BLaER1 treated with 17β-estradiol and CSF1 and Interleukin-3, amounts not matched to agents 10 nM and 100 nM (cell line): ENCODE measurements at regions not wholly inside any gene's neighbourhood (a gene's known extent, or its start where the extent isn't known, plus 50 kb on each side); places are given as distances from the start of the nearest gene placed in this dataset.
"Not testable (repeated sequence)": the region's sequence is repeated elsewhere in the genome, so short reads cannot be mapped to it uniquely, and the experiment has no call there.

Source experiments
- H3K27ac ChIP-seq, 11 experiments: shearing (Covaris generic); formaldehyde crosslinking; 2 replicates each; pipeline ENCODE4 v1.8.1; 2022
- H3K27me3 ChIP-seq, 11 experiments: shearing (Covaris generic); formaldehyde crosslinking; 2 replicates each; pipeline ENCODE4 v1.8.1; 2022
- H3K36me3 ChIP-seq, 11 experiments: shearing (Covaris generic); formaldehyde crosslinking; 2 replicates each; pipeline ENCODE4 v1.8.1; 2022
- H3K4me1 ChIP-seq, 10 experiments: shearing (Covaris generic); formaldehyde crosslinking; 2 replicates each; pipeline ENCODE4 v1.8.1; 2022
- H3K4me2 ChIP-seq, 11 experiments: shearing (Covaris generic); formaldehyde crosslinking; 2 replicates each; pipeline ENCODE4 v1.8.1; 2022
- H3K4me3 ChIP-seq, 10 experiments: shearing (Covaris generic); formaldehyde crosslinking; 2 replicates each; pipeline ENCODE4 v1.8.1; 2022
- H3K9ac ChIP-seq, 11 experiments: shearing (Covaris generic); formaldehyde crosslinking; 2 replicates each; pipeline ENCODE4 v1.8.1; 2022
- H3K9me3 ChIP-seq, 11 experiments: shearing (Covaris generic); formaldehyde crosslinking; replicated peaks in 1 of 11; 2 replicates each; pipeline ENCODE4 v1.8.1; 2022
- H4K20me1 ChIP-seq, 11 experiments: shearing (Covaris generic); formaldehyde crosslinking; 2 replicates each; pipeline ENCODE4 v1.8.1; 2022
- Cebpa-rat ChIP-seq, 11 experiments: shearing (Covaris generic); IDR thresholded peaks; 2 replicates each; pipeline ENCODE4 v1.8.1; 2022

DNA sequence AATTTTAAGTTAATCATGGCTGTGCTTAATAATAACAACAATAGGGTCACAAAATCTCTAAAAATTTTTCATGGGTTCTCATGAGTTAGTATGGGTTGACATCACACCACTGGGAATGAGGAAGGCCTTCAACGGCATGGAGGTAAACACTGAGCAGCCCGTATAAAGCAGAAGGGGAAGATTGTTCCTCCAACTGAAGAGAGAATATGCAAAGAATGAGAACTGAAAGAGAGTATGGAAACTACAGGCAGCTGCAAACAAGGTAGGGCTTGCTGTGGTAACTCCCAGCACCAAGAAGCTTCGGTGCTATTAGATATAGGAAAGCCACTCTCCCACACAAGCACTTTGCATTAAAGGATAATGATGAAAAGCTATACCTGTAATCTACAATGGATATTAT, 1242.3 kb upstream of the CELF4 start:
- H3K9me3 ChIP-seq, result no peaks in the 10 kb centered on the region
- no peak overlapping the region for H3K27ac ChIP-seq
- H4K20me1 ChIP-seq, result no peaks in the 10 kb centered on the region
- no peak overlapping the region for H3K9ac ChIP-seq
- no peak overlapping the region for H3K4me2 ChIP-seq
- no peak overlapping the region for H3K4me3 ChIP-seq
- TF ChIP-seq Cebpa-rat (IDR thresholded peaks at IDR 0.05), result no peak
- no peaks in the 10 kb centered on the region for H3K27me3 ChIP-seq
- H3K4me1 ChIP-seq, result no peaks in the 10 kb centered on the region
- no peaks in the 10 kb centered on the region for H3K36me3 ChIP-seq

DNA sequence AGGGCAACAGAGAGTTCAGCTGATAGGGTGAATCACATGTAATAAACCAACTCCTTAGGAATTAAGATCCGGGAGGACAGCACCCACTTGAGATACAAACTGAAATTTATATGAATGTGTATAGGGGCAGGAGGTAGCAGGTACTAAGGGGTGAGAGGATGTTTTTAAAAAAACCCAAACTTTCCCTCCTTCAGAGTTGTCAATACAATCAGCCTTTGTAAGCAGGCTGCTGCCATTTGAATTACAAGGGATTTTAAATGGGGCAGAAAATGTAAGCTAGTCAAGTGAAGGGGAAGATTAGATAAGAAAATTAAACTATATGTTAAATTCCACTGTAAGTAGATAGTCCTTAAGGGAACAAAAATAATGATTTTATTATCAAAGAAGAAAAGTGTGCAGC, 1239.7 kb upstream of the CELF4 start:
- Histone ChIP-seq H3K36me3 (no peaks in the 10 kb centered on the region), H3K4me2 (no peak overlapping the region), H4K20me1 (no peaks in the 10 kb centered on the region), H3K4me3 (no peak overlapping the region), H3K9me3 (peaks cover 0 to 7% (median 0%) of the 10 kb centered on the region in 11 experiments; a peak in 4 of 22 replicates), H3K9ac (no peak overlapping the region), H3K27me3 (no peaks in the 10 kb centered on the region), H3K4me1 (no peaks in the 10 kb centered on the region), H3K27ac (no peak overlapping the region)
- TF ChIP-seq Cebpa-rat (IDR thresholded peaks at IDR 0.05), result no peak

DNA sequence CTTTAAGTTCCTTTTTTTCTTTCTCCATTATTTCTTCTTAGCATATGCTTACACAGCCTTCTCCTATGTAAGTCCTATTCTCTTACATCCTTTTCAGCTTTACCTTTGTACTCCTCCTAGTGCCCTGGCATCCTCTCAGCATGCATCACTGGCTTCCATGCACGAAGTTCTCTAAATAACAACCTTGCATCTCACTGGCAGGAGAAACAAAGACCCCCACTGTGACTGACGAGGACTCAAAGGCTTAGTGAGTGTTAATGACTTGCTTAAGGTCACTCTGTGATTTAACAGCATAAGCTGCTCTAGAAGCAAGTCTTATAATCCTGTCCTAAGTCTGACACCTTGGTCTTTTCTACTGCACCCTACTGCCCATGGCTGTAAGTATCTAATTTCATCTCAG, 1236.0 kb upstream of the CELF4 start:
- no peak for TF ChIP-seq Cebpa-rat (IDR thresholded peaks at IDR 0.05)
- no peaks in the 10 kb centered on the region for H3K27me3 ChIP-seq
- no peak overlapping the region for H3K9ac ChIP-seq
- H3K4me1 ChIP-seq, result no peaks in the 10 kb centered on the region
- no peak overlapping the region for H3K27ac ChIP-seq
- H3K36me3 ChIP-seq, result no peaks in the 10 kb centered on the region
- H3K4me3 ChIP-seq, result no peak overlapping the region
- peaks cover 4 to 22% (median 12%) of the 10 kb centered on the region in 11 experiments; a peak in 15 of 22 replicates for H3K9me3 ChIP-seq
- H4K20me1 ChIP-seq, result no peaks in the 10 kb centered on the region
- no peak overlapping the region for H3K4me2 ChIP-seq

DNA sequence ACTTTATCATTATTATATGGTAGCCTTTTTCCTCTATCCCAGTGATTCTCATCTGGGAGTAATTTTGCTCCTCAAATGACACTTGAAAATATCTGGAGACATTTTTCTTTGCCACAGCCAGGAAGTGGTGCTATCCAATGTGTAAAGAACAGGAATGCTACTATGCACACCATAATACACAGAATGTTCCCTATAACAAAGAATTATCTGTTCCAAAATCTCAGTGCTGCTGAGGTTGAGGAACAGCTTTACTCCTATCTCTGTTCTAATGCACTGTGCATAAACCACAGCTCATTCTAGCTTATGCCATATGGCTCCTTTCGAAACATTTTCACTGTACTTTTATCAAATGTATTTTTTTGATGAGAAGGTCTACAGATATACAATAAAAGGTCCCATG, 1231.2 kb upstream of the CELF4 start:
- peaks cover 4 to 20% (median 12%) of the 10 kb centered on the region in 11 experiments; a peak in 15 of 22 replicates for H3K9me3 ChIP-seq
- no peak for TF ChIP-seq Cebpa-rat (IDR thresholded peaks at IDR 0.05)

DNA sequence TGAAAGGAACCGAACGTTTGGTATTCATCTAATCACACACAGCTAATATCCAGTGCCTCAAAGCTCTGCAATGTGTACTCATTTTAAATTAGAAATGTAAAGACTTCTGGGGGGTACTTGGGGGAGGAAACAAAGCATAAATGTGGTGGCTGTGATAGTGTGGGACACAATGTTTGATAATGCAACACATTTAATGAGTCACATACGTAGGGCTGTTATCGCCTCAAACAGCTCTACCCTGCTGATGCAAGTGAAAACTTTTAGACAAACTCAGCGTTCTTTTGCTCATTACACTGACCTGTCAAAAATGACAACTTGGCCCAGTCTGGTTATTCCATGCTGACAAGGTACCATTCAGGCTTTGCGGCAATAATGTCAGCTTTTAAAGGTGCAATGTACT, 1227.1 kb upstream of the CELF4 start:
- Histone ChIP-seq H3K27me3 (no peaks in the 10 kb centered on the region), H3K9me3 (0 out of 22 replicates have a peak, but pooled peaks cover 0 to 4% (median 0%) of the 10 kb centered on the region in 11 experiments), H3K36me3 (no peaks in the 10 kb centered on the region), H3K27ac (no peak overlapping the region), H4K20me1 (no peaks in the 10 kb centered on the region), H3K9ac (no peak overlapping the region), H3K4me1 (peaks cover 0 to 4% (median 0%) of the 10 kb centered on the region in 10 experiments; a peak in 1 of 20 replicates), H3K4me3 (no peak overlapping the region), H3K4me2 (no peak overlapping the region)
- no peak for TF ChIP-seq Cebpa-rat (IDR thresholded peaks at IDR 0.05)

More for the DNA sequence above, 1231.2 kb upstream of the CELF4 start:
- no peak overlapping the region for H3K4me3 ChIP-seq
- no peaks in the 10 kb centered on the region for H4K20me1 ChIP-seq
- no peak overlapping the region for H3K27ac ChIP-seq
- no peaks in the 10 kb centered on the region for H3K36me3 ChIP-seq
- H3K4me1 ChIP-seq, result no peaks in the 10 kb centered on the region
- H3K4me2 ChIP-seq, result no peak overlapping the region
- H3K27me3 ChIP-seq, result no peaks in the 10 kb centered on the region
- H3K9ac ChIP-seq, result no peak overlapping the region

DNA sequence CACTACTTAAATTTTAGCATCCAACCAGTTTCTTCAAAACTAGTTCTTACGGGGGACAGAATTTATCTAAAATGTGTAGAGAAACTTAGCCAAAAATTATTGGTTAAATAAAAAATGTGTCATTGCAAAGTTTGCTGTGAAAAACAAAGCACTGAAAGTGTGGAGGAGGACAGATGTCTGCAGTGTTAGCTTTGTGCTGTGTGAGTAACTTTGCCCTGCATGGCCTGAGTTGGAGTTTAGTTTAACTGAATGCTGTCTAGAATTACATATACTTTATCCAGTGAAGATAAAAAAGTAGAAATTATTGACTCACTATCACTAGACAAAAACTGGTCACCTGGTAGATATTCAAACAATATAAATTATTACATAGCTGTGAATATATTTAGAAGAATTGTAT, 1225.2 kb upstream of the CELF4 start:
- H3K9ac ChIP-seq, result no peak overlapping the region
- H3K36me3 ChIP-seq, result no peaks in the 10 kb centered on the region
- peaks cover 0 to 4% (median 0%) of the 10 kb centered on the region in 10 experiments; a peak in 1 of 20 replicates for H3K4me1 ChIP-seq
- H3K9me3 ChIP-seq, result peaks cover 4 to 19% (median 11%) of the 10 kb centered on the region in 11 experiments; a peak in 13 of 22 replicates
- TF ChIP-seq Cebpa-rat (IDR thresholded peaks at IDR 0.05), result no peak
- H3K4me3 ChIP-seq, result no peak overlapping the region
- H3K27me3 ChIP-seq, result no peaks in the 10 kb centered on the region
- no peak overlapping the region for H3K4me2 ChIP-seq
- no peak overlapping the region for H3K27ac ChIP-seq
- no peaks in the 10 kb centered on the region for H4K20me1 ChIP-seq

DNA sequence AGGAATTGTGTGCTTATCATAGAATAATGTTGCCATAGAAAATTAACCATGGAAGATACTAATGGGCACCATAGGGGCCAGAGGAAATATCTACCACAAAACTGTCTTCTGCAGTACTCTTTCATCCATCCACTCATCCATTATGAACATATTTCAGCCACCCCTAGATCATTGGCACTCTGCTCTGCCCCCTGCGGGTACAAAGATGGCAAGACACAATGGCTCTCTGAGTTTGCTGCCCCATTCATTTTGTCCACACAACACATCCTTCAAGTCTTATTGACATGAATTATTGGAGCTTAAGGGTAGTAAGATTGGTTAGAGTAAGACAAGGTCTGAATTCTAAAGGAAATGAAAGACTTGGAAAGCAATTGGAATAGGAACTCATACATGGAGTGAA, 1224.7 kb upstream of the CELF4 start:
- H4K20me1 ChIP-seq, result no peaks in the 10 kb centered on the region
- peaks cover 4 to 24% (median 12%) of the 10 kb centered on the region in 11 experiments; a peak in 13 of 22 replicates for H3K9me3 ChIP-seq
- H3K27ac ChIP-seq, result no peak overlapping the region
- H3K27me3 ChIP-seq, result no peaks in the 10 kb centered on the region
- peaks cover 0 to 4% (median 0%) of the 10 kb centered on the region in 10 experiments; a peak in 1 of 20 replicates for H3K4me1 ChIP-seq
- H3K36me3 ChIP-seq, result no peaks in the 10 kb centered on the region
- no peak overlapping the region for H3K9ac ChIP-seq
- H3K4me2 ChIP-seq, result no peak overlapping the region
- no peak overlapping the region for H3K4me3 ChIP-seq
- TF ChIP-seq Cebpa-rat (IDR thresholded peaks at IDR 0.05), result no peak

DNA sequence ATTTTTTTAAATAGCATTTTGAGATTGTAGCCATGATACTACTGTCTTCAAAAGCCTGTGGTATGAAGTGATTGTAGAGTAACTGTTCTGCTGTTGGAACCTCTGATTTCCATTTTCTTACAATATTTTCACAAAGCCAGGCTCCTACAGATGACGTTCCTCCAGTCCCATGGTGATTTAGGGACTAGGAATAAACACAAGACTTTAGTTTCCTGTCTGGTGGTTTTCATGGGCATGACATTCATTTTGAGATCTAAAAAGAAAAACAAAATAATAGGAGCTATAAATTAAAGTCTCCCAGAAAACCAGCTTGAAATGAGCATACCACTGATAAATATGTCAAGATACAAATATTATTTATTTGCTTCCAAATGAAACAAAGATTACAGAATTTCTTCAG, 1223.5 kb upstream of the CELF4 start:
- H3K27ac ChIP-seq, result no peak overlapping the region
- no peak overlapping the region for H3K4me3 ChIP-seq
- peaks cover 0 to 4% (median 0%) of the 10 kb centered on the region in 10 experiments; a peak in 1 of 20 replicates for H3K4me1 ChIP-seq
- no peaks in the 10 kb centered on the region for H3K36me3 ChIP-seq
- H3K27me3 ChIP-seq, result no peaks in the 10 kb centered on the region
- peaks cover 4 to 26% (median 12%) of the 10 kb centered on the region in 11 experiments; a peak in 13 of 22 replicates for H3K9me3 ChIP-seq
- H3K9ac ChIP-seq, result no peak overlapping the region
- H3K4me2 ChIP-seq, result no peak overlapping the region
- TF ChIP-seq Cebpa-rat (IDR thresholded peaks at IDR 0.05), result no peak
- no peaks in the 10 kb centered on the region for H4K20me1 ChIP-seq

DNA sequence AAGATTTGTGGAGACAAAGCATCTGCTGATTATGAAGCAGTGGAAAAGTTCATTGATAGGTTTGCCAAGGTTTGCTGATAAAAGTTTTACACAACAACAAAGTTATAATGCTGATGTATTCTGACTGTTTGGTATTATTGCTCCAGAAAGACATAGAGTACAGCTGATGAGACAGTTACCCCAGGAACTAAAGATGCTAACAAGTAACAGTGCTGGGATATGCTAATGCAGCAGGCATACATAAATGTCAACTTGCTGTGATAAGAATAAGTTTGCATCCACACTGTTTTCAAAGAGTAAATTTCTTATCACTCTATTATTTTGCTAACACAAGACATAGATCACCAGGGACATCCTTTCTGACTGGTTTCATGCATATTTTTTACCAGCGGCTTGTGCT, 1221.3 kb upstream of the CELF4 start:
- H3K9me3 ChIP-seq, result peaks cover 4 to 37% (median 14%) of the 10 kb centered on the region in 11 experiments; a peak in 13 of 22 replicates
- H3K4me2 ChIP-seq, result no peak overlapping the region
- H3K4me3 ChIP-seq, result no peak overlapping the region
- no peaks in the 10 kb centered on the region for H4K20me1 ChIP-seq
- no peaks in the 10 kb centered on the region for H3K27me3 ChIP-seq
- no peak overlapping the region for H3K27ac ChIP-seq
- no peak for TF ChIP-seq Cebpa-rat (IDR thresholded peaks at IDR 0.05)
- H3K4me1 ChIP-seq, result peaks cover 0 to 4% (median 0%) of the 10 kb centered on the region in 10 experiments; a peak in 1 of 20 replicates
- H3K9ac ChIP-seq, result no peak overlapping the region
- H3K36me3 ChIP-seq, result no peaks in the 10 kb centered on the region

DNA sequence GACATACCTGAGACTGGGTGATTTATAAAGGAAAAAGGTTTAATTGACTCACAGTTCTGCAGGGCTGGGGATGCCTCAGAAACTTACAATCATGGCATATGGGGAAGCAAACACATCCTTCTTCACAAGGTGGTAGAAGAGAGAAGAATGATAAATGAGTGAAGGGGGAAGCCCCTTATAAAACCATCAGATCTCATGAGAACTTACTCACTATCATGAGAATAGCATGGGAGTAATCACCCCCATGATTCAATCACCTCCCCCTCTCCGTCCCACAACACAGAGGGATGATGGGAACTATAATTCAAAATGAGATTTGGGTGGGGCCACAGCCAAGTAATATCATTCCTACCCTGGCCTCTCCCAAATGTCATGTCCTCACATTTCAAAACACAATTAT, 1206.0 kb upstream of the CELF4 start:
- H3K27ac ChIP-seq, H3K4me1 ChIP-seq, H4K20me1 ChIP-seq, H3K36me3 ChIP-seq, H3K4me3 ChIP-seq, H3K9ac ChIP-seq, H3K4me2 ChIP-seq, H3K27me3 ChIP-seq: not testable (repeated sequence)
- H3K9me3 ChIP-seq, result peaks cover 11 to 19% (median 17%) of the 10 kb centered on the region in 11 experiments
